Suprapubic skin (tissue), 4 donors: ENCODE measurements at regions not wholly inside any gene's neighbourhood (a gene's known extent, or its start where the extent isn't known, plus 50 kb on each side); places are given as distances from the start of the nearest gene placed in this dataset.

Experiments
- DNase-seq, 2 donors: peaks; one replicate each; pipeline ENCODE4 v3.0.0-alpha.2; 2019; ENCODE audit warnings: low spot score in 2 of 2
- H3K27ac ChIP-seq: fragments of 200-600 bp; sonication (generic); one replicate; pipeline ENCODE4 v1.5.1; 2019
- H3K27me3 ChIP-seq: fragments of 200-600 bp; sonication (generic); one replicate; pipeline ENCODE4 v1.5.1; 2019
- H3K36me3 ChIP-seq: fragments of 200-600 bp; sonication (generic); one replicate; pipeline ENCODE4 v1.5.1; 2019
- H3K4me1 ChIP-seq: fragments of 200-600 bp; sonication (generic); one replicate; pipeline ENCODE4 v1.5.1; 2019
- H3K4me3 ChIP-seq: fragments of 200-600 bp; sonication (generic); one replicate; pipeline ENCODE4 v1.5.1; 2019; ENCODE audit warnings: mild to moderate bottlenecking
- H3K9me3 ChIP-seq: fragments of 200-600 bp; sonication (generic); one replicate; pipeline ENCODE4 v1.5.1; 2019
- EP300 ChIP-seq: sonication (generic); formaldehyde crosslinking; IDR thresholded peaks from one replicate; pipeline ENCODE4 v1.6.1; 2017; ENCODE audit warnings: antibody characterized with exemption
- POLR2A ChIP-seq, 2 donors: fragments of 450-650 bp; IDR thresholded peaks; one replicate each; pipeline ENCODE4 v1.6.1; 2017; ENCODE audit warnings: antibody characterized with exemption in 2 of 2, mild to moderate bottlenecking in 2 of 2, moderate library complexity in 2 of 2
- POLR2AphosphoS5 ChIP-seq, 3 donors: sonication (generic); formaldehyde crosslinking; IDR thresholded peaks; one replicate each; pipeline ENCODE4 v1.6.1; 2017; ENCODE audit warnings: antibody characterized with exemption in 3 of 3
- WGBS: methylation state at CpG from one replicate; pipeline ENCODE4 v1.1.5; 2018; 5-methylcytosine and 5-hydroxymethylcytosine counted together
- TF ChIP-seq, protein P1 (sequence below), 2 donors: fragments of 200-600 bp in 1 of 2; fragments of 450-650 bp in 1 of 2; sonication (generic) in 1 of 2; IDR thresholded peaks; one replicate each; pipeline ENCODE4 v1.5.1; 2016 to 2019; ENCODE audit warnings: antibody characterized with exemption in 2 of 2, mild to moderate bottlenecking in 1 of 2, moderate library complexity in 1 of 2

DNA sequence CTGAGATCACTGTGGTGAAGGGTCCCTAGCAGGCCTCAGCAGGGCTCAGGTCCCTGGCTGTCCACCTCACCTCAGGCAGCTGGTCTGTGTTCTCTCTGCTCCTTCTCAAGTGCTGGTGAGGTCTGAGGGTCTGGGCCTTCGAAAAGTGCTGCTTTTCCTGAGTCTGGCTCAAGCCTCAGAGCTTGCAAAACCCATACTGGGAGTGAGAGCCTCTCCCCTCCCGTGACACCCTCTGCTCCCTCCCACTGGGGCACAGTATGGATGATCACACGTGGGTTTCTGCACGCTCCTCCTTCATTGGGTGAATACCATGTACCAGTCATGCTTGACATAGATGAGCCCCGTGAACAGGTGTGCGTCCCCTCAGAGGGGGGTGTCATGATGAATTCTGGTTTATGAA, 73.3 kb upstream of the WASF3 start:
- TF ChIP-seq POLR2A (IDR thresholded peaks at IDR 0.05) (no peak), EP300 (no peak), POLR2AphosphoS5 (IDR thresholded peaks at IDR 0.05) (no peak)
- TF ChIP-seq, protein P1, sequence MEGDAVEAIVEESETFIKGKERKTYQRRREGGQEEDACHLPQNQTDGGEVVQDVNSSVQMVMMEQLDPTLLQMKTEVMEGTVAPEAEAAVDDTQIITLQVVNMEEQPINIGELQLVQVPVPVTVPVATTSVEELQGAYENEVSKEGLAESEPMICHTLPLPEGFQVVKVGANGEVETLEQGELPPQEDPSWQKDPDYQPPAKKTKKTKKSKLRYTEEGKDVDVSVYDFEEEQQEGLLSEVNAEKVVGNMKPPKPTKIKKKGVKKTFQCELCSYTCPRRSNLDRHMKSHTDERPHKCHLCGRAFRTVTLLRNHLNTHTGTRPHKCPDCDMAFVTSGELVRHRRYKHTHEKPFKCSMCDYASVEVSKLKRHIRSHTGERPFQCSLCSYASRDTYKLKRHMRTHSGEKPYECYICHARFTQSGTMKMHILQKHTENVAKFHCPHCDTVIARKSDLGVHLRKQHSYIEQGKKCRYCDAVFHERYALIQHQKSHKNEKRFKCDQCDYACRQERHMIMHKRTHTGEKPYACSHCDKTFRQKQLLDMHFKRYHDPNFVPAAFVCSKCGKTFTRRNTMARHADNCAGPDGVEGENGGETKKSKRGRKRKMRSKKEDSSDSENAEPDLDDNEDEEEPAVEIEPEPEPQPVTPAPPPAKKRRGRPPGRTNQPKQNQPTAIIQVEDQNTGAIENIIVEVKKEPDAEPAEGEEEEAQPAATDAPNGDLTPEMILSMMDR (IDR thresholded peaks at IDR 0.05) = no peak
- no peak for DNase-seq

DNA sequence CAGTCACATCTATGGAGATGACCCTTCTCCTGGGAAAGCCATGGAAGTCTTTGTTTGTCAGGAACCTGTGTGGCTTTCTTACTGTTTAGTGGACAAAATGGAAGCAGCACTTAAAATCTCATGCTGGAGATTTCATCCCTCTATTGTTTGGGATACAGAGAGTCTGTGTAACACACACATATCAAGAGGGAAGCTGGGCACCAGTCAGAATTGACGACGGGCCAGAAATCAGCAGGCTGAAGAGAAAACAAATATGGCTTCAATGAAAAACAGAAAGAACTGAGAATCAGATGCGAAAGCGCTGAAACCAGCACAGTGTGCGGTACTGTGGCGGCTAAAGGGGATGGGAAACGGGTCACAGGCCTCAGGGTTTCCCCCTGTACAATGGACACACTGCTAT, 72.2 kb upstream of the WASF3 start:
- peak in 1 of 2 donors; percentile 43 for DNase-seq

More for the DNA sequence above, 73.3 kb upstream of the WASF3 start:
- H3K27ac ChIP-seq = no peak overlapping the region
- H3K9me3 ChIP-seq = no peaks in the 10 kb centered on the region
- no peaks in the 10 kb centered on the region for H3K36me3 ChIP-seq
- no peaks in the 10 kb centered on the region for H3K27me3 ChIP-seq
- WGBS = 73% methylated on average over 6 of the region's 6 CpGs
- no peak overlapping the region for H3K4me3 ChIP-seq
- H3K4me1 ChIP-seq = peaks cover 5% of the 10 kb centered on the region

DNA sequence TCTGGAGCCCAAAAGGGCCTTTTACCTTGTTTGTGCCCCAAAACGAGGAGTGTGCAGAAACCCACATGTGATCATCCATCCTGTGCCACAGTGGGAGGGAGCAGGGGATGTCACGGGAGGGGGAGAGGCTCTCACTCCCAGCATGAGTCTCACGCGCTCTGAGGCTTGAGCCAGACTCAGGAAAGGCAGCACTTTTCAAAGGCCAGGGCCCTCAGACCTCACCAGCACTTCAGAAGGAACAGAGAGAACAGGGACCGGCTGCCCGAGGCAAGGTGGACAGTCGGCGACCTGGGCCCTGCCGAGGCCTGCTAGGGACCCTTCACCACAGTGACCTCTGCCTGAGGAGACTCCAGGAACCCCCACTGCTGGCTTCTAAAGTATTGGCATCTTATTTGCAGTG, 71.7 kb upstream of the WASF3 start:
- TF ChIP-seq POLR2A (IDR thresholded peaks at IDR 0.05) = no peak
- TF ChIP-seq POLR2AphosphoS5 (IDR thresholded peaks at IDR 0.05) = no peak
- TF ChIP-seq, protein P1 (IDR thresholded peaks at IDR 0.05) = no peak
- TF ChIP-seq EP300 = no peak
- Histone ChIP-seq H3K9me3 (no peaks in the 10 kb centered on the region), H3K27ac (peak overlapping the region; percentile 53), H3K4me1 (peaks cover 5% of the 10 kb centered on the region), H3K4me3 (no peak overlapping the region), H3K36me3 (no peaks in the 10 kb centered on the region), H3K27me3 (no peaks in the 10 kb centered on the region)
- DNase-seq = peak; percentile 73 to 79
- WGBS = 52% methylated on average over 9 of the region's 9 CpGs

More for the DNA sequence above, 72.2 kb upstream of the WASF3 start:
- Histone ChIP-seq H3K36me3 (no peaks in the 10 kb centered on the region), H3K27ac (peak overlapping the region; percentile 53), H3K4me1 (peaks cover 5% of the 10 kb centered on the region), H3K9me3 (no peaks in the 10 kb centered on the region), H3K4me3 (no peak overlapping the region), H3K27me3 (no peaks in the 10 kb centered on the region)
- no peak for TF ChIP-seq POLR2AphosphoS5 (IDR thresholded peaks at IDR 0.05)
- TF ChIP-seq EP300 = no peak
- TF ChIP-seq, protein P1 (IDR thresholded peaks at IDR 0.05) = no peak
- no peak for TF ChIP-seq POLR2A (IDR thresholded peaks at IDR 0.05)
- WGBS = 70% methylated on average over 7 of the region's 7 CpGs

DNA sequence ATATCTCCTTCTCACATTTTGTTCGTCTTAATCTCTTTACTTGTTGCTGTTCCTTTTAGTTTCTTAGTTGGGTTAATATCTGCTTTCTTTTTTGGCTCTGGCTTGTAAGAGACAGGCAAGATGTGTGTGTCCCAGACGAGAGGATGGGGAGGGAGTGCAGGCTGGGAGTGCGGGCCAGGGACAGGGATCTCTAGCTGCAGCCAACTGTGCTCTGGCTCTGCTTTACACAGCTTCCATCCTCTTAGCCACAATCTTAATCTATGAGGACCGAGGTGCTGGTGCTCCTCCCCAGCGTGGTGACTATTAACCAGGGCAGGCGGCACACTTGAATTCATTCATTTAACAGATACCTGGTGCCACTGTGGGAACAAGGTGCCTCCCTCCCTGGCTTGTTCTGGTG, 70.9 kb upstream of the WASF3 start:
- no peak overlapping the region for H3K4me3 ChIP-seq
- H3K4me1 ChIP-seq = peaks cover 5% of the 10 kb centered on the region
- H3K9me3 ChIP-seq = no peaks in the 10 kb centered on the region
- H3K27me3 ChIP-seq = no peaks in the 10 kb centered on the region
- no peak for TF ChIP-seq POLR2A (IDR thresholded peaks at IDR 0.05)
- TF ChIP-seq POLR2AphosphoS5 (IDR thresholded peaks at IDR 0.05) = no peak
- TF ChIP-seq, protein P1 (IDR thresholded peaks at IDR 0.05) = no peak
- TF ChIP-seq EP300 = no peak
- no peak overlapping the region for H3K27ac ChIP-seq
- WGBS = 53% methylated on average over 6 of the region's 6 CpGs
- no peaks in the 10 kb centered on the region for H3K36me3 ChIP-seq
- peak in 1 of 2 donors; percentile 70 for DNase-seq

DNA sequence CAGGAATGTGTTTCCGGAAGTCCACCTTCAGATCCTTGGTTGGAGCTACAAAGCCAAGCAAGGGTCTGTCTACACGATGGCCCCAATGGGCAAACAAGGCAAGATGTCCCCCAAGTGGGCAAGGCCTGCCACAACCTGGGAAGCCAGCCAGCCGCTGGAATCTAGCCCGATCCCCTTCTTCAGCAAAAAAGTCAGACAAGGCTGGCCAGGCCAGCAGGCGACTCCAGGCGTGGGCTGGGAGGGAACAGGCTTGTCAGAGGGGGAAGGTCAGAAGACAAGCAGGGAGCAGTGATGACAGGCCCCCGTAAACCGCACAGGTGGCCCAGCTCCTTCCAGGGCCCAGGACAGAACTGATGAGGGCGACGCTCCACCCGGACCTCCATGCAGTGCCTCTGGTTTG, 69.7 kb upstream of the WASF3 start:
- Histone ChIP-seq H3K4me3 (no peak overlapping the region), H3K9me3 (no peaks in the 10 kb centered on the region), H3K27me3 (no peaks in the 10 kb centered on the region), H3K4me1 (no peaks in the 10 kb centered on the region), H3K27ac (no peak overlapping the region), H3K36me3 (no peaks in the 10 kb centered on the region)
- no peak for DNase-seq
- TF ChIP-seq EP300 (no peak), POLR2AphosphoS5 (IDR thresholded peaks at IDR 0.05) (no peak), POLR2A (IDR thresholded peaks at IDR 0.05) (no peak)
- TF ChIP-seq, protein P1 (IDR thresholded peaks at IDR 0.05) = no peak
- 97% methylated on average over 11 of the region's 11 CpGs for WGBS
